Loucy (cell line): ENCODE measurements at regions not wholly inside any gene's neighbourhood (a gene's known extent, or its start where the extent isn't known, plus 50 kb on each side); places are given as distances from the start of the nearest gene placed in this dataset.

Source experiments
- CTCF ChIP-seq: fragments of 200-600 bp; sonication (generic); conservative IDR thresholded peaks from 2 replicates; pipeline ENCODE4 v1.5.1; 2014; ENCODE audit warnings: mild to moderate bottlenecking, antibody characterized with exemption, low read length
- EZH2phosphoT487 ChIP-seq: fragments of 200-600 bp; IDR thresholded peaks from 2 replicates; pipeline ENCODE4 v1.6.1; 2018; ENCODE audit warnings: antibody characterized with exemption, mild to moderate bottlenecking, moderate library complexity, borderline replicate concordance

- no peak for TF ChIP-seq CTCF
- TF ChIP-seq EZH2phosphoT487: no peak
Observed at GRCh38 chr2:15076668-15077067, 444.2 kb downstream of the LRATD1 start.
